Superior temporal gyrus (tissue), 1 donor: ENCODE measurements at regions not wholly inside any gene's neighbourhood (a gene's known extent, or its start where the extent isn't known, plus 50 kb on each side); places are given as distances from the start of the nearest gene placed in this dataset.

Experiments used
- DNase-seq: peaks from one replicate; pipeline ENCODE4 v3.0.0-alpha.2; 2016; ENCODE audit errors: extremely low spot score

DNA sequence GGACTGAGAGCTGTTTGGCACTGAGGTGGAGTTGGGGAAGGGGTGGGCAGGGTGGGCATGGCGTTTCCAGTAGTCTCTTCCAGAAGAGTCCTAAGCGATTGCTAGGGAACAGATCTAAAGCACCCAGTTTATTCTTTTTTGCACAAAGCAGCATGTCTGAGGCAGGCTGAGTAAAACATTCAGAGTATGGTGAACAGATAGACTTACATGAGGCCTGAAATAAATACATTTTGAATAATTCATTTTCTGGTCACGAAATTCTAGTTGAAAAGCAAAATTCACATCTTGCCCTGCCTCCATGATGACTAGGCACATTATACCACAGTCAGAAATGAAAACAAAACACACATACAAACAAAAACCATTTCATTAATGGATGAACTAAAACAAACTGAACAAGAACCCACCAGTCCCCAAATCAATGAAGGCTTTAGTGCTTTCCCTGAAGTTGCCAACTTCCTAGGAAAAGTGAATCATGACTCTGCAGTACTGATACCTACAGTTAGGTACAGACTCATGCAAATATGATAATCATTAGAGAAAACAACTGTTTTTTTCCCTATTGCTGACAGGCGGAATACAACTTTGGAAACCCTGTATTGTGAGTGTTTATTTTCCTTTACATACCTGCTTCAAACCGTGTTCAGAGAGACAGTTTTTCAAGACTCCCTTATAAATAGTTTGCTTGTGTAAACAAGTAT is 702.9 kb upstream of the POU3F2 start:
- no peak for DNase-seq

DNA sequence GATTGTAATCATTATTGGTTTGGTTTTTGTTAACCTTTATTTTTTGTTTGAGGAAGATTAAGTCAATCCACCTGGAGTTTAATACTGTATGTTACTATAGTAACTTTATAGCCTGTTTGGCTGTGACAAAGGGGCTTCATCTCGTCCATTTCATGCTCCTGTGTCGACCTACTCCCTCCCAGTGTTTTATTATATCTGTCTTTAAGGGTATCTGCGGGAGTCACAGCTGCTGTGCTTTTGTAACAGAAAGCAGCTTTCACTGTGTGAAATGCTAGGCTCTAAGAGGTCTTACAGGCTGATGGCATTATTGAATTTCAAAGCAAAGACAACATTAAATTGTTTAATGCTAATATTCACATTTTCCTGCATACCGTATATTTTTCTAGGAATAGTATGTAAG is 698.0 kb upstream of the POU3F2 start:
- DNase-seq: no peak

DNA sequence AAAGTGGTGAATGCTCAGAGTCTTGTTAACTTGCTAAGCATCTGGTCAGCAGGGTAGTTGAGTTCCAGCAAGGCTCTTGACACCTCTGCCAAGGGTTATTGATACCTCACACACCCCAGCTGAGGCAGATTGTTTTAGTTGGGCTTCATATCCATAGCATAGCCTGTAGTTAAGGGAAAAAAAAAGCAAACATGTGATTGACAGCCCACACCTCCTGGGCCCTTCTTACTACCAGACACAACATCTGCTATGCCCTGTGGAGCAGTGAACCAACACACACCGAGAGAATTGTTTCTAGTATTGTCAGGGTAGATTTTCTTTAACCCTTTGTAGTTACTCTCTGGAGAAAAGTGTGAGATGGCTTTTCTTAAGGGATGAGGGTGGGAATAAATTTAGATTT is 697.0 kb upstream of the POU3F2 start:
- DNase-seq: no peak

DNA sequence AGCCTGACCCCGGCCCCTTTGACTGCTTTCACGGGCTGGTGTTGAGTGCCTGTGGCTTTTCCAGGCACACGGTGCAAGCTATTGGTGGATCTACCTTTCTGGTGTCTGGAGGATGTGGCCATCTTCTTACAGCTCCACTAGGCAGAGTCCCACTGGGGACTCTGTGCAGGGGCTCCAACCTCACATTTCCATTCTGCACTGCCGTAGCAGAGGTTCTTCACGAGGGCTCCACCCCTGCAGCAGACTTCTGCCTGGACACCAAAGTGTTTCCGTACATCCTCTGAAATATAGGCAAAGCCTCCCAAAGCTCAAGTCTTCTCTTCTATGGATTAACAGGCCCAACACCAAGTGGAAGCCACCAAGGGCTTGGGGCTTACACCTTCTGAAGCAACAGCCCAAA is 691.5 kb upstream of the POU3F2 start:
- DNase-seq: no peak

DNA sequence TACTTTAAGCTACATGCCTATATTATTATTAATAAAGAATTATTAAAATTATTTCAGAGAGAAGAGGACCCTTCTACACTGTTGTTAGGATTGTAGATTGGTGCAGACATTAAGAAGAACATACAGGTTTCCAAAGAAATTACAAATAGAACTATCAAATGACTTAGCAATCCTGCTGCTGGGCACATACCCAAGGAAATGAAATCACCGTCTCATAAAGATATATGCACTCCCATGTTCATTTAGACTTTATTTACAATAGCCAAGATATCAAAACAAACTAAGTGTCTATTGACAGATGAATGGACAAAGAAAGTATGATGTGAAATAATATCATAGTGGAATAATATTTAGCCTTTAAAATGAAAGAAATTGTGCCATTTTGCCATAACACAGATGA is 687.7 kb upstream of the POU3F2 start:
- no peak for DNase-seq

DNA sequence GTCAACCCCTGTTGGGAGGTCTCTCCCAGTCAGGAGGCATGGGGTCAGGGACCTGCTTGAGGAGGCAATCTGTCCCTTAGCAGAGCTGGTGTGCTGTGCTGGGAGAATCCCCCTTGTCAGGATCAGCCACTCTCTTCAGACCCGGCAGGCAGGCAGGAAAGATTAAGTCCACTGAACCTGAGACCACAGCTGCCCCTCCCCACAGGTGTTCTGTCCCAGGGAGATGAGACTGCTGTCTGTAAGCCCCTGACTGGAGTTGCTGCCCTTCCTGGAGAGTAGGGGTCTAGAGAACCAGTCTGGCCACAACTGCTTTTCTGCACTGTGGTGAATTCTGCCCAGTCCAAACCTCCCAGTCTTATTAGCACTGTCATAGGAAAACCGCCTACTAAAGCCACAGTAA is 677.8 kb upstream of the POU3F2 start:
- no peak for DNase-seq

DNA sequence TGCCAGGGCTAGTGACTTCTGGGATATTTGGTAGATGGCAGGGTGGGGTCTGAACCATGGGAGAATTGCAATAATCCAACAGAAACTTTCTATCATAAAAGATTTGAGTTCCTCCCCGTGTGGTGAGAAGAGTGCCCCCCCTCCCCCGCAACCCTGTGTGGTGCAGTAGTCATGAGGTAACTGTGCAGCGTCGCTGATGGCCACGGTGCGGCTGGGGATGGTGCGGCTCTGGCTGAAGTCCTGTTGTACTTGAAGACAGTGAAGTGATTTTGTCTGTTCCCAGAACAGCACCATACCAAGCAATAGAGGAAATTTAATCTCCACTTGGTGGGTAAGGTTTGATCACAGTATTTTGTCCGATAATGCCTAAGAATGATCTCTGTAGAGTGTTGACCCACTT is 654.8 kb upstream of the POU3F2 start:
- DNase-seq: no peak

DNA sequence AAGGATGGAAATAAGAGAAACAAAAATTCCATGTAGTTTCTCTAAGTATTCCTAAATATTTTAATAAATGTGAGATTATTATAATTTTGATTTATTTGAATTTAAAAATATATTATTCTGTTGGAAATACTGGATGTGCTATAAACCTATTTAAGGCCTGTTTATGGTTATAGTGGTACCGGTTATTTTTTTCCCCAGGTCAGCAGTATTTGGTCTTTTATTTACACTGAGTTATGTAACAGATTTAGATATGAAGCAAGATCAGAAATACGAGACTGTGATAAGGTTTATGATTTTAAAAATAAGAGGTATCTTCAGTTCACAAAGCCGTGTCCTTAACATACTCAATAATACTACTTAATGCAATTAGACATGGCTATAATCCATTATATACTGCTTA is 634.3 kb upstream of the POU3F2 start:
- DNase-seq: no peak

DNA sequence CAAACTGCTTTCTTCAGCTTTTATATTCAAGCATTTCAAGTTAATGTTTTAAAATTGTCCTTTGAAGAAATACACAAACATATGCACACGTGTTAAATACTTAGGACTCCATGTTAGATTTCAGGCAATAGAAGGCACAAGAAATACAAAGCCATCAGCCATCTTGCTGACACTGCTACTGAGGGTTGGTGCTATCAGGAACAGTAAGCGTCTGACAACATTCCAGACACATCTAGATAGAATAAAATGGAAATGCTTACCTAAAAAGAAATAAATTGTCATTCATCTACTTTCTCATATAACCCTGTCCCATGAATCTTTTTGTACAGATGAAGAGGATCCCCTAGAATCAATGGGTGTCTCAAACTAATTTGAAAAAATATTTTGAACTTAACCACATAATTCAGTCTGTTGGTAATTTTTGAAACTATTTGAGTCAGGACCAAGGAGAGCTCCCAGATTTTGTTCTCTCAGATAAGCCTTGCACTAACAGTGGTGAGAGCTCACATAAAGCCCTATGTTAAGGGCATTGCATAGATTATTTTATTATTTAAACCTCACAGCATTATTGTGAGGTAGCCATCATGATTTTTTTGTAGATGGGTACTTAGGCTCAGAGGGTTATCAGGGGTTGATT is 631.1 kb upstream of the POU3F2 start:
- no peak for DNase-seq

DNA sequence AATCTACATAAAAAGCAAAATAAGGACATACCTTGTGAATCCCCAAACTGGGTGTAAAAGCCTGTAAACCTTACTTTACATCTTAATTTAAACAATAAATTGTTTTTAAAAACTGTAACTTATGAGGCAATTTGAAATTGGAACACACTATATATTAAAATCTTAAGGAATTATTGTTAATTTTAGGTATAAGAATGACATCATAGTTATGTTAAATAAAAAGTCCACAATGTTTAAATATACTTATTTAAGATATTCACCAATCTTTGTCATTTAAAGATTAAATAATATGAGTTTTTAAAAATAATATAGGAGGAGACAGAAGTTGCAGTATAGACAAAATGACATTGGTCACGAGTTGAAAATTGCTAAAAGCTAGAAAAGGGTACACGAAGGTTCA is 621.9 kb upstream of the POU3F2 start:
- no peak for DNase-seq

DNA sequence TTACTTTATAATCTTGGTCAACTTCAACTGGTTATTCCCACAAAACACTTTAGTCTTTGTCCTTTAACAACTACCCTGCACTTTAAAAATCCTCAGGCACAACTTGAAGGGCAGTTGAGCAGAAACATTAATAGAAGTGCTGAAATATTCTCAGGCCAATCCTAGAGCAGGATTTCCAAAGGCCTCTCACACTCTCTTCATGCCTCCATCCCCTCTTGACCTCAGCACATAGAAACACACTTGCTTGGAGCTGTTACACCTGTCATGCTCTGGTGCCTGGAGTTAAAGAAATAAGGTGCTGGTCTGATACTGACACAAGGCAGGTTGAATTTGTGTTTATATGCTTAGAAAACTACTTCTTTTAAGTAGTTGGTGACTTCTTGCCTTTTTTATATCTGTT is 618.8 kb upstream of the POU3F2 start:
- no peak for DNase-seq

DNA sequence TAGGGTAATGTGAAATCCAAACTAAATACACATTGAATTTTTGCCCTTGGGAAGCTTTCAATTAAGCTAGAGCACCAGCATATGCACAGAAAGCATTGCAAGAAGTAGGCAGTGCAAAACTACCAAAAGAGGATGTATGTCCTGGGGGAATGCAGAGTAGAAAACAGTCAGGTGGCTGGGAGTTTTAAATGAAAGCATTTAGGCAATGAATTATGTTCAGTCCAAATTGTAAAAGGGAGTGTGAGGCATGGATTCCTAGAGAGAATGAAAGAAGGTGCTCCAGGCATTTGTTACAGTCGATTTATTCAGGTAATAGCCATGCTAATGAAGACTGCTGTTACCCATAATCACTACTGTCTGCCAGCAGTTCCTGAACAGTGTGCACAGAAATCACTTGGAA is 604.1 kb upstream of the POU3F2 start:
- DNase-seq: no peak

DNA sequence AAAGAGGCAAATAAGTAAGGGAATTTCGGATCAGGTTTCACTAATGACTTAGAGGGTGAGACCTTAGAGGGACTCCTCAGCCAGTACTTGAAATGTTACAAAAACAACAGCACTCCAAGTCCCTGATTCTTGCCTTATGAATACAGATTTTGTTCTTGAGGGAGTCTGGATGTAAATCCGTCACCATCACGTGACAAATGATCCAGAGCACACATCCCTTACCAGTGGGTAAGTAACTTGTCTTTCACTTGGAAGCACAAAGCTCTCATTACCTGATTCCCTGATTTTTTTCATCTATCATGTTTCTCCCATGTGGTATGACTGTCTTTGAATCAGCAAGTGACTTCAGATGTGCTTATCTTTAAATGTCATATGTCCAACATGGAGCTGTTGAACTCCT is 595.3 kb upstream of the POU3F2 start:
- no peak for DNase-seq

DNA sequence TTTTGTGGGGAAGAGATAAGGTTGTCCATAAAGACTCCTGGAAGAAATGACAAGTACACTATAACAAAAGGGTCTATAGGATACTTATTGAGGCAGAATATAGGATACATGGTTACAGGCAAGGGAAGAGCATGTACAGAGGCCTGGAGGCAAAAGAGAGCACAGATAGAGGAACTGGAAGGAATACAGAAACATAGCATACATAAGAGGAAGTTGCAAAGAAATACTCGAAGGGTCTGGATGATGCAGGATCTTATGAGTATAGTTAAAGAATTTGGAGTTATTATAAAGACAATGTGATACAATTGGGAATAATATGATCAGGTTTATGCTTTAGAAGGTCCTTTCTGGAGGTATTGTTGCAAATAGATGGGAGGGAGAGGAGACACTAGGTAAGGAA is 592.7 kb upstream of the POU3F2 start:
- DNase-seq: no peak

DNA sequence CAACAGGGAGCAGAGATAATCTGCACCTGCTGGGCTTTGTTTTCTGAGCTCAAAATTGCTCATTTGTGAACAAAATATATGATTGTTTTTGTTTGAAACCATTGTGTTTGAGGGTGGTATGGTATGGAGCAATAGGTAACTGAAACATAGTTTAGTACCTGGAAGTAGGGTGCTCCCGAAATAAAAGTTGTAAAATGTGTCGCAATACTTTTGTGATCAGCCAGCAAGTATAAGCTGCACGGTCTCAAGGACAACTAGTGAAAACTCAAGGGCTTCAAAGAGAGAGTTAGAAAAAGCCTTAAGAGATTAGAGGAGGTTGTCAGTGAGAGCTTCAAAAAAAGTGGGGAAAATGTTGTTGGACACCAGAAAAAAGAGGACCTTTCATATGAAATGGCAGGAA is 579.8 kb upstream of the POU3F2 start:
- DNase-seq: no peak

DNA sequence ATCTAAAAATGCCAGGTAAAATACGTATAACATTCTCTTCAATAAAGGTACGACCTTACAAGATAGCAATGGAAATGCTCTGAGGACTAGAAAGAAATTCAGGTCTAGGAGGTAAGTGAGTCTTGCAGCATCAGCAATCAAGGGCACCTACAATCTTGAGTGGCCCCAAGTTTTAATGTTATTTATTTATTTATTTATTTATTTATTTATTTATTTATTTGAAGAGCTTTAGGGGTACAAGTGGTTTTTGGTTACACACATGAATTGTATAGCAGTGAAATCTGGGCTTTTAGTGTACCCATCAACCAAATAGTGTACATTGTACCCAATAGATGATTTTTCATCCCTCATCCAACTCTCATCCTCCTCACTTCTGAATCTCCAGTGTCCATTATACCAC is 574.0 kb upstream of the POU3F2 start:
- no peak for DNase-seq

DNA sequence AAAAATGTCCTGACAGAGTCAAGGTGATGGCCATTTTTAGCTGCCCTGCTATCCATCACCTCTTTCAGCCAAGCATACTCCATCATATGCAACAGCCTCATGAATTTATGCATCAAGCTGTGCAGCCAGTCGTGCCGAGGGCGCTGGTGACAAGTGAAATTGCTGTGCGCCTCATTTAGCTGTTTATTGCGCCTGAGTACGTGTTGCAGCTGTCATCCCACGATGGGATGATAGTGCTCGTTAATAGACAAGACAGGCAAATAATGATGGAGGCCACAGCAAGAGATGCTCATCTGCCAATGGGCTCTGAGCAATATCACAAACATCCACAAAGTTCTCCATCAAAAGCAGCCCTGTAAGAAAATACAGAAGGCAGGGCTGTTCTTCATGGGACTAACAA is 562.3 kb upstream of the POU3F2 start:
- DNase-seq: peak; percentile 21

DNA sequence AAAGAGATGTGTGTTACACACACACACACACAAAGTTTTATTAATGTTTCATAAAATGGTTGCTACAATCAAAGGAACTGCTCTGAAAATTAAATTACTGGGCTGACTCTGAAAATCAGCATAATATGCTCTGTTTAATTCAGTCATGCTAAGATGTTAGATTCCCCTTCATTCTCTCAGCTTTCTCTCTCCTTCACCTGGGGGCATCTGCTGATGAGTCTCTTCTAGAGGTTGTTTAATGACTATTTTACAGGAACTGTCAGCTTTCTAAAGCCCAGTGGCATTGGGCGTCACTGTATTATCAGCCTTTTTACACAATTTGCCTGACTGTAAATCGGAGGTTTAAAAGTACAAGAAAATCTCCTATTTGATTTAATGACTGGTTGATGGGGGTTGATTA is 559.7 kb upstream of the POU3F2 start:
- DNase-seq: no peak

DNA sequence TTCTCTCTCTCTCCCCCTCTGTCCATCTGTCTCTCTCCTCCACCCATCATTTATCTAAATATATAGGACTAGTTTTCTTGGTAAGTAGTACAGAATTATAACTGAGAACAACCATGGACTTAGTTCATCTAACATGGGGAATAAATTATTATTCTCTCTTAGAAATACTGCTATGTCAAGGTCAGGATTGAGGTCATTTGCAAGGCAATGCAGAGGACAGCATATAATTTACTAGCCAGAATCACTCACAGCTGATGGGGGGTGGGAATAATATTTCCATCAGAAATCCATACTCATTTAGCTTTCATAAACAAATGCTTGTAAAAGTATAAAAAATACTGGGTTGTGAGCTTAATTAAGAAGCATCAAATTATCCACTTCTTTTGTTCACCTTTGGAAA is 553.9 kb upstream of the POU3F2 start:
- DNase-seq: no peak

DNA sequence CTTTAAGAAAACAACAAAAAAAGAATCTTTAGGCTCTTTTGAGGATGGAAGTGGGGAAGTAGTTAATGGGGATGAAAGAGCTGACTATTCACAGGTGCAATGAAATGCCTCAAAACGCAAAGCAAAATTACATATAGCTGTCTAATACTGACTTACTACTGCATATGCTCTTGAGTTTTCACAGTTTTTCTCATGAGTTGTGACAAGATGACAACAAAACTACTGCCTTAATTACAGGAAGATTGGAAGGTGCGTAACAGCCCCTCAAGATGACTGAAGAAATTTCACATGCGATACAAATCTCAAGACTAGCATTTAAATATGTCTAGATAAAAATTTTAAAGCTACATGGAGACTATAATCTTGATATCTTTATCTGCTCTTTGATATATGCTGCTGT is 547.8 kb upstream of the POU3F2 start:
- no peak for DNase-seq

DNA sequence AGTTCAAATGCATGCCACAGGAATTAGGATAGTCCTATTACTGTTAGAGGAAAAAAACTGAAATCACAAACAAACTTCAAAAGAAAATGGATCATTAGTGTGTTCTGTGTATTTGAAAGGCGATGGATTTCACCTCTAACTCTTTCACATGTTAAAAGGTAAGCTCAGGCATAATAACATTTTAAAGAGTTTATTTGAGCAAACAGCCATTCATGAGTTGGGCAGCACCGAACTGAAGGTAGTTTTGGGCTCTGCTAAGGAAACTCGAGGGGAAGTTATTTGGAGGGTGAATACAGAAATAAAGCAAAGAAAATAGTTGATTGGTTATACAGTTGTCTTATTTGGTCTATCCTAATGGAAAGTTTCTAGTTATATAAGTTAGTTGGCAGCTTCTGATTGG is 546.5 kb upstream of the POU3F2 start:
- no peak for DNase-seq

DNA sequence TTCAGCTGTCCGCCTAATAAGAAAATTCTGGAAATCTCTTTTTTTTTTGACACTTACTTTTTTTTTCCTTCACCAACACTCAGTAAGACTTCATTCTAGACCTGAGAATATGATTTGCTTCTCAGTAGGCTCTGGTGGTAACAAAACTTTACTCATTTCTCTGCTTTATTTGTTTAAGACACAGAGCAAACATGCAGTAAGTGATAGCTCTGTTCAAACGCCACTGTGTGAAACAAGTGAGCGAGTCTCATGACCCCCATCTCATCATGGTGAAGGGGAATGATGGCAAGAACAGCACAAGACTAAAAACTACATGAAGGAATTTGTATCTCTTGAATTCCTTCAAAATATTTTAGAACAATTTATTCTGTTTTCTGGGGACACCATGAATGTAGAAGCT is 541.6 kb upstream of the POU3F2 start:
- no peak for DNase-seq

DNA sequence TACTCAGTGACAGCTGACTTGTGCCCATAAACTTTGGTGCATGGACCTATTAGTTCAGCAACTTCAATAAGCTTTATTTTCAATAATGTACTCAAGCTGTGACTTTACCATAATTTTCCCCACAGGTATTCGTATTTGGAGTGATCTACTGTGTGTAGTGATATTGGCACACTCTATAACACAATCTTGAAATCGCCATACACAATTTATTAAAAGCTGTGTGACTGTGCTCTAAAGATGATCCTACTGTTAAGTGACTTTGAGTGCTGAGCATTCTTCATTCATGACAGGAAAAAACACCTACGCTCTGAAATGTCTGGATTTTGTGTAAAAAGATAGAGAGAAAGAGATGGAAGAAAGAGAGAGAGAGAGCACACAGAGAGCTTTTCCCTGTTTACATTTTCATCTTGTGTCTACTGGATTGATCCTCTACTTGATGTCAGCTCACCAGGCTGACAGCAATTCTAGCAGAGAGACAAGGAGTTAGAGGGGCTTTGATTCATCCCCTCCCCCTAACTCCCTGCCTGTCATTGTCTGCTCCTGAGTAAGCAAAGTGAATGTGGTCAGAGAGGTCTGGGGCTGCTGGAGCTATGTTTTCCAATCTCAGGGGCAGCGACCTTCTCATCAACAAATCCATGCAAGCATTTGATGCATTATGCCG is 538.7 kb upstream of the POU3F2 start:
- no peak for DNase-seq

DNA sequence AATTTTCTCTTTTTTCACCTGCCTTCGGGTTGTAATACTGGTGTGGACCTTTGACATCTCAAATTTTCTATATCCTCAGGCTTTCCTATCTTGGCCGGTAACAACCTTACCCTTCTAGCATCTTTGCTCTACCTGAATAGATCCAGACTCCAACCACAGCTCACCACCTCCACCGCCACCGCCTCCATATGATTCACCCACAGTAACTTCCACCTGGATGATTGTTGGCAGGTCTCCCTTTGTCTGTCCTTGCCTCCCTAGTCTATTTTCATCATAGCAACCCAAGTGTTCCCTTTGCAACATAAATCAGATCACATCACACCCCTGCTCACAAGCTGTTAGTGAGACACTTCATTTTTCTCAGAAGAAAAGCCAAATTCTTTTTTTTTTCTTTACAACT is 525.8 kb upstream of the POU3F2 start:
- peak; percentile 44 for DNase-seq
